ENCODE measurements at regions not wholly inside any gene's neighbourhood (a gene's known extent, or its start where the extent isn't known, plus 50 kb on each side); places are given as distances from the start of the nearest gene placed in this dataset.

GRCh38 chr3:124434176-124434575 is 296.1 kb upstream of the UMPS start:
- H3K27ac Mint-ChIP-seq = no peak overlapping the region
- no peak overlapping the region for H3K4me3 Mint-ChIP-seq
- no peaks in the 10 kb centered on the region for H3K36me3 Mint-ChIP-seq (ENCODE audit: low read depth)
- H3K27me3 Mint-ChIP-seq = peaks cover 3% of the 10 kb centered on the region
- no peaks in the 10 kb centered on the region for H3K4me1 Mint-ChIP-seq
- no peak for ATAC-seq (replicated peaks)
- no peaks in the 10 kb centered on the region for H3K9me3 Mint-ChIP-seq

DNA sequence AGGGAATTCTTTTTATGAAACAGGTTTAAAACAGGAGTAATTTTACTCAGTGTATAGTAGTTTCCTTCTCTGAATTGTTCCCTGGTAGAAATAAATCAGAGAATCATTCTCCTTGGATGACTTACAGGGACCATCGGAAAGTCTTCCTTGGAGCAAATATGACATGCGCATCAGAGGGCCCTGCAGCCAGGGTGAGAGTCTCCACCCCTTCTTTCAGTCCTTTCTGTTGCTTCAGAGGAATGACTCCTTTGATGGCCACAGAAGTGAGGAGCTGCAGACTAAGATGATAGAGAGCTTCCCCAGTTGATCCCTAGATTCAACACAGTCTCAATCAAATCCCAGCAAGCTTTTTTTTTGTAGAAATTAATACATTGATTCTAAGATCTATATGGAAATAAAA is 294.8 kb upstream of the UMPS start:
- no peak overlapping the region for H3K27ac Mint-ChIP-seq

GRCh38 chr3:124438813-124439212 is 291.4 kb upstream of the UMPS start:
- no peak overlapping the region for H3K27ac Mint-ChIP-seq
- H3K4me1 Mint-ChIP-seq = no peaks in the 10 kb centered on the region
- H3K9me3 Mint-ChIP-seq = no peaks in the 10 kb centered on the region
- H3K4me3 Mint-ChIP-seq = no peak overlapping the region
- ATAC-seq (replicated peaks) = no peak
- H3K36me3 Mint-ChIP-seq (ENCODE audit: low read depth) = no peaks in the 10 kb centered on the region
- peaks cover 9% of the 10 kb centered on the region for H3K27me3 Mint-ChIP-seq

More for the DNA sequence above, 294.8 kb upstream of the UMPS start:
- Mint-ChIP-seq H3K9me3 (no peaks in the 10 kb centered on the region), H3K27me3 (peaks cover 3% of the 10 kb centered on the region), H3K36me3 (ENCODE audit: low read depth) (no peaks in the 10 kb centered on the region), H3K4me1 (no peaks in the 10 kb centered on the region), H3K4me3 (no peak overlapping the region)
- no peak for ATAC-seq (replicated peaks)

DNA sequence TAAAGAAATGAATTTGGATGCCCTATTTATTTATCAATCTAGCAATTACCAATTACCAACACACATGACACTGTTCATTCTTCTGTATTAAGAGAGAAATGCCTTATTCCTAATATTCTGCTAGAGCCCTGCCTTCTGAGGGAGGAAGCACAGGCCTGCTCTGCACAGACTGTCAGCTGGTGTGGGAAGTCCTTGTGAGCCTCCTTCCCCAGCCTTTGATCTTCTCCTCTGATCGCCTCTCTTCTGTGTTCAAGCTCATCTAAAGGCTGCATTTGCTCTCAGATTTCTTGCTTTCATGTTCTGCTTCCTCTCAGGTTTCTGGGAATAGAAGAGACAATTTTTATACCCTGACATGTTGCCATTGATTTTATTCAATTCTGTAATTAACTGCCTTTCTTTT is 290.6 kb upstream of the UMPS start:
- H3K4me1 Mint-ChIP-seq = no peaks in the 10 kb centered on the region
- H3K36me3 Mint-ChIP-seq (ENCODE audit: low read depth) = no peaks in the 10 kb centered on the region
- H3K27me3 Mint-ChIP-seq = peaks cover 9% of the 10 kb centered on the region
- no peaks in the 10 kb centered on the region for H3K9me3 Mint-ChIP-seq
- no peak overlapping the region for H3K4me3 Mint-ChIP-seq
- H3K27ac Mint-ChIP-seq = no peak overlapping the region
- no peak for ATAC-seq (replicated peaks)

GRCh38 chr3:124441766-124442165 is 288.5 kb upstream of the UMPS start:
- ATAC-seq (replicated peaks) = no peak
- no peak overlapping the region for H3K27ac Mint-ChIP-seq
- H3K36me3 Mint-ChIP-seq (ENCODE audit: low read depth) = no peaks in the 10 kb centered on the region
- peaks cover 9% of the 10 kb centered on the region for H3K27me3 Mint-ChIP-seq
- no peak overlapping the region for H3K4me3 Mint-ChIP-seq
- no peaks in the 10 kb centered on the region for H3K9me3 Mint-ChIP-seq
- H3K4me1 Mint-ChIP-seq = no peaks in the 10 kb centered on the region

DNA sequence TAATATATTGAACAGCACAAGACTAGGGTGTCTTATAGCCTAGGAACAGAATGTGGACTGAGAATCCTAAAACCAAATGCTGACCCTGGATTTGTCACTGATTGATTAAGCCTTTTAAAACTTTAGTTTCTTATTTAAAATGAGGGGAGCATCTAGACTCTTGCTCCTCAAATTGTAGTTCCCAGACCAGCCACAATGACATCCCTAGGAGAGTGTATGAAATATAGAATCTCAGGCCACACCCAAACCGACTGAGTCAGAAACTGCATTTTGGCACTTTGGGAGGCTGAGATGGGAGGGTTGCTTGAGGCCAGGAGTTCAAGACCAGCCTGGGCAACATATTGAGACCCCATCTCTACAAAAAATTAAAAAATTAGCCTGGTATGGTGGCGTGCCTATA is 287.8 kb upstream of the UMPS start:
- peaks cover 9% of the 10 kb centered on the region for H3K27me3 Mint-ChIP-seq
- no peaks in the 10 kb centered on the region for H3K9me3 Mint-ChIP-seq
- no peak for ATAC-seq (replicated peaks)
- H3K4me3 Mint-ChIP-seq = no peak overlapping the region
- H3K4me1 Mint-ChIP-seq = no peaks in the 10 kb centered on the region
- no peaks in the 10 kb centered on the region for H3K36me3 Mint-ChIP-seq (ENCODE audit: low read depth)
- H3K27ac Mint-ChIP-seq = no peak overlapping the region

GRCh38 chr3:124443446-124443845 is 286.8 kb upstream of the UMPS start:
- H3K4me3 Mint-ChIP-seq = no peak overlapping the region
- H3K9me3 Mint-ChIP-seq = no peaks in the 10 kb centered on the region
- no peak overlapping the region for H3K27ac Mint-ChIP-seq
- ATAC-seq (replicated peaks) = no peak
- no peaks in the 10 kb centered on the region for H3K36me3 Mint-ChIP-seq (ENCODE audit: low read depth)
- H3K4me1 Mint-ChIP-seq = no peaks in the 10 kb centered on the region
- peaks cover 12% of the 10 kb centered on the region for H3K27me3 Mint-ChIP-seq

DNA sequence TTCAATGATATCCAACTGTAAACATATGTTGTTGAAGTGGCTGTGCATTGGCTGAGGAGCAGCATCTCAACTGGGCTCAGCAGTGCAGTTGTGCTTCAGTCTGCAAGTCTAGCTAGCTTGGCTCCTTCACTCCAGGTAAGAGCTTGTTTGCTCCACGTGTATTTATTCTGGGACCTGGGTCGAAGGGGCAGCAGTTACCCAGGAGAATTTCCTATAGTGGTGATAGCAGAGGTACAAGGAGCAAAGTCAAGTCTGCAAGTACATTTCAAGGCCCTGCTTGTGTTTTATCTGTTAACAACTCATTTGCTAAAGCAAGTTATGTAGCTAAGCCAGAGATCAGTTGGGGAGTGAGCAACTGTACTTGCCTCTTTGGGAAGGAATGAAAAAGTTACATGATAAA is 286.2 kb upstream of the UMPS start:
- Mint-ChIP-seq H3K4me1 (no peaks in the 10 kb centered on the region), H3K9me3 (no peaks in the 10 kb centered on the region), H3K36me3 (ENCODE audit: low read depth) (no peaks in the 10 kb centered on the region), H3K27ac (no peak overlapping the region), H3K4me3 (no peak overlapping the region), H3K27me3 (peaks cover 15% of the 10 kb centered on the region)
- no peak for ATAC-seq (replicated peaks)

- no peaks in the 10 kb centered on the region for H3K4me1 Mint-ChIP-seq
- no peak overlapping the region for H3K27ac Mint-ChIP-seq
- no peaks in the 10 kb centered on the region for H3K36me3 Mint-ChIP-seq (ENCODE audit: low read depth)
- H3K9me3 Mint-ChIP-seq = no peaks in the 10 kb centered on the region
- H3K27me3 Mint-ChIP-seq = peaks cover 15% of the 10 kb centered on the region
- ATAC-seq (replicated peaks) = no peak
- H3K4me3 Mint-ChIP-seq = no peak overlapping the region
Observed at GRCh38 chr3:124444896-124445295, 285.4 kb upstream of the UMPS start.

GRCh38 chr3:124447845-124448244 is 282.4 kb upstream of the UMPS start:
- no peaks in the 10 kb centered on the region for H3K9me3 Mint-ChIP-seq
- ATAC-seq (replicated peaks) = no peak
- no peak overlapping the region for H3K4me3 Mint-ChIP-seq
- H3K4me1 Mint-ChIP-seq = no peaks in the 10 kb centered on the region
- peaks cover 7% of the 10 kb centered on the region for H3K27me3 Mint-ChIP-seq
- no peaks in the 10 kb centered on the region for H3K36me3 Mint-ChIP-seq (ENCODE audit: low read depth)
- H3K27ac Mint-ChIP-seq = no peak overlapping the region

GRCh38 chr3:124448954-124449353 is 281.3 kb upstream of the UMPS start:
- Mint-ChIP-seq H3K4me3 (no peak overlapping the region), H3K36me3 (ENCODE audit: low read depth) (no peaks in the 10 kb centered on the region), H3K27me3 (peaks cover 10% of the 10 kb centered on the region), H3K4me1 (no peaks in the 10 kb centered on the region), H3K9me3 (no peaks in the 10 kb centered on the region), H3K27ac (no peak overlapping the region)
- no peak for ATAC-seq (replicated peaks)

GRCh38 chr3:124450366-124450765 is 279.9 kb upstream of the UMPS start:
- ATAC-seq (replicated peaks) = no peak
- no peaks in the 10 kb centered on the region for H3K4me1 Mint-ChIP-seq
- no peak overlapping the region for H3K27ac Mint-ChIP-seq
- H3K36me3 Mint-ChIP-seq (ENCODE audit: low read depth) = no peaks in the 10 kb centered on the region
- H3K27me3 Mint-ChIP-seq = peaks cover 20% of the 10 kb centered on the region
- H3K9me3 Mint-ChIP-seq = no peaks in the 10 kb centered on the region
- no peak overlapping the region for H3K4me3 Mint-ChIP-seq

GRCh38 chr3:124451630-124452317 is 278.5 kb upstream of the UMPS start:
- H3K4me3 Mint-ChIP-seq = no peak overlapping the region
- no peaks in the 10 kb centered on the region for H3K4me1 Mint-ChIP-seq
- no peak for ATAC-seq (replicated peaks)
- no peak overlapping the region for H3K27ac Mint-ChIP-seq
- H3K36me3 Mint-ChIP-seq (ENCODE audit: low read depth) = no peaks in the 10 kb centered on the region
- H3K27me3 Mint-ChIP-seq = peaks cover 20% of the 10 kb centered on the region
- no peaks in the 10 kb centered on the region for H3K9me3 Mint-ChIP-seq

GRCh38 chr3:124453189-124453588 is 277.1 kb upstream of the UMPS start:
- no peaks in the 10 kb centered on the region for H3K9me3 Mint-ChIP-seq
- H3K4me3 Mint-ChIP-seq = no peak overlapping the region
- no peak overlapping the region for H3K27ac Mint-ChIP-seq
- H3K4me1 Mint-ChIP-seq = no peaks in the 10 kb centered on the region
- H3K36me3 Mint-ChIP-seq (ENCODE audit: low read depth) = no peaks in the 10 kb centered on the region
- ATAC-seq (replicated peaks) = no peak
- peaks cover 26% of the 10 kb centered on the region for H3K27me3 Mint-ChIP-seq

DNA sequence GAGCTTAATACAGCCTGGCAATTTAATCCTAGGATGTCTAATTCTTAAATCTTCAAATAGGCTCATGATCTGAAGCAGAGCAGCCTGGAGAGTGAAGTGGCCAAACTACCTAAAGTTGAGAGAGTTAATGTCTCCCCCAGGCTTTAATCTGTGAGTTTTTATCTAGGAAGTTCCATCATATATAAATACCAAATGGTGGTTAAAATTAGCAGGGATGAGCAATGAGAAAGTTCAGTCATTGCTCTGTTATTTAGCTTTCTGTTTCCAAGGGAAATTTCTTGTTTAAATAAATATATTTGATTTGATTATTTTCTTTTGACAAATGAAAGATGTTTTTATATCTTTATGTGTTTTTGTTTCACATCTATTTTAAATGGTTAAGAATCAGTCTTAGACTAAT is 274.4 kb upstream of the UMPS start:
- Mint-ChIP-seq H3K4me1 (no peaks in the 10 kb centered on the region), H3K27ac (no peak overlapping the region), H3K27me3 (peaks cover 28% of the 10 kb centered on the region), H3K36me3 (ENCODE audit: low read depth) (no peaks in the 10 kb centered on the region), H3K4me3 (no peak overlapping the region), H3K9me3 (no peaks in the 10 kb centered on the region)
- ATAC-seq (replicated peaks) = no peak

DNA sequence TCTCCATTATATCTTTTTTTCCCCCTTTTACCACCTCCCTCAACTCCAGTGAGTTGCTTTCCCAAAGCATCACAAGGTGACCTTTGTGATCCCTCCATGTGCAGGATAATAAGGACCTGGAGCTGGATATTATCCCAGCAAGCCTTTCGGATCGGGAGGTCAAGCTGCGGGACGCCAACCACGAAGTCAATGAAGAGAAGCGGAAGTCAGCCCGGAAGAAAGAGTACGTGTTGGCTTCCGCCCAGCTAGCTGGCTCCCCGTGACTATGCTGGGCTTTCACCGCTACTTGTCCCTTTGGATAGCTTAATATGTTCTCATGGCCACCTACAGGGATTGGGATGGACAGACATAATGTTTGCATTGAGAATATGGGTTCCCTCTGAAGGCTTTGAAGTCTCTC is 273.7 kb upstream of the UMPS start:
- Mint-ChIP-seq H3K9me3 (no peaks in the 10 kb centered on the region), H3K4me1 (no peaks in the 10 kb centered on the region), H3K27me3 (peaks cover 30% of the 10 kb centered on the region), H3K36me3 (ENCODE audit: low read depth) (no peaks in the 10 kb centered on the region), H3K4me3 (no peak overlapping the region), H3K27ac (no peak overlapping the region)
- ATAC-seq (replicated peaks) = no peak
